Upper lobe of left lung (tissue), 6 donors: ENCODE measurements at regions not wholly inside any gene's neighbourhood (a gene's known extent, or its start where the extent isn't known, plus 50 kb on each side); places are given as distances from the start of the nearest gene placed in this dataset.
"Not testable (repeated sequence)": the region's sequence is repeated elsewhere in the genome, so short reads cannot be mapped to it uniquely, and the experiment has no call there.

Experiments
- ATAC-seq, 2 donors: fragments of 200-7000 bp; cut with Tn5 transposase; one replicate each; pipeline ENCODE4 v1.9.1; 2022; ENCODE audit warnings: mild to moderate bottlenecking in 2 of 2, moderate library complexity in 2 of 2; ENCODE audit not compliant: low FRiP score in 2 of 2
- DNase-seq, 2 donors: peaks; one replicate each; pipeline ENCODE4 v3.0.0-alpha.2; 2019 to 2020
- H3K27ac ChIP-seq, 4 donors: fragments of 200-600 bp; sonication (generic); one replicate each; pipeline ENCODE4 v1.5.1; 2016 to 2019
- H3K27me3 ChIP-seq, 4 donors: fragments of 200-600 bp; sonication (generic); one replicate each; pipeline ENCODE4 v1.5.1; 2017 to 2019
- H3K36me3 ChIP-seq, 4 donors: fragments of 200-600 bp; sonication (generic); one replicate each; pipeline ENCODE4 v1.5.1; 2016 to 2019
- H3K4me1 ChIP-seq, 4 donors: fragments of 200-600 bp; sonication (generic); one replicate each; pipeline ENCODE4 v1.5.1; 2018 to 2019
- H3K4me3 ChIP-seq, 4 donors: fragments of 200-600 bp; sonication (generic); one replicate each; pipeline ENCODE4 v1.5.1; 2017 to 2019; ENCODE audit warnings: mild to moderate bottlenecking in 2 of 4, moderate library complexity in 1 of 4
- H3K9me3 ChIP-seq, 4 donors: fragments of 200-600 bp; sonication (generic); one replicate each; pipeline ENCODE4 v1.5.1; 2018 to 2019
- EP300 ChIP-seq, 4 donors: sonication (generic); formaldehyde crosslinking; IDR thresholded peaks; one replicate each; pipeline ENCODE4 v1.5.1; 2017; ENCODE audit warnings: antibody characterized with exemption in 4 of 4, control low read depth in 2 of 4
- POLR2A ChIP-seq, 4 donors: fragments of 450-650 bp; IDR thresholded peaks; one replicate each; pipeline ENCODE4 v1.5.1; 2016 to 2017; ENCODE audit warnings: antibody characterized with exemption in 4 of 4, mild to moderate bottlenecking in 2 of 4
- POLR2AphosphoS5 ChIP-seq, 2 donors: sonication (generic); formaldehyde crosslinking; IDR thresholded peaks; one replicate each; pipeline ENCODE4 v1.5.1; 2017; ENCODE audit warnings: antibody characterized with exemption in 2 of 2
- WGBS, 2 donors: methylation state at CpG; one replicate each; pipeline ENCODE4 v1.1.5; 2017 to 2018; 5-methylcytosine and 5-hydroxymethylcytosine counted together
- TF ChIP-seq, protein P1 (sequence below), 6 experiments: fragments of 450-650 bp in 4 of 6; fragments of 200-600 bp in 2 of 6; sonication (generic) in 2 of 6; IDR thresholded peaks; one replicate each; pipeline ENCODE4 v1.5.1; 2016 to 2019; ENCODE audit warnings: antibody characterized with exemption in 6 of 6
- donor health status: DM: no; HTN: no; CAD: no; lungs with moderate emphysema.
- donor health status: DM: no; HTN: yes; CAD: no; lungs with severe emphysema.

DNA sequence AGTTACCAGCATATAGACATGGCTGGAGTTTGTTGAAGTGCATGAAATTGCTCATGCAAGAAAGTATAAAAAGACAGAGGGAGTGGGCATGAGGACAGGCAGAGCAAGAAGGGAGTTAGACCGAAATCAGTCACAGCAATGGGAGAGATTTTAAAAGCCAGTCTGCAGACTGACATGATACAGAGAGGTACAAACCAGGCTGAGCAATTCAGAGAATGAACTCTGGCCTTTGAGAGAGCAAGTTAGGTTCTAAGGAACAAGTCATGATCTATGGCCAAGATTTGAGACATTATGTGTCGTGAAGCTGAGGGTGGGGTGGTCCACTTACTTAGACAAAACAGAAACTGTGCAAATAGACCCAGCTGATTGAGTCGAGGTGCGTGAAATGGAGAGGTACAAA lies 93.4 kb upstream of the TSC22D1 start:
- no peak overlapping the region for H3K4me3 ChIP-seq
- peaks cover 0 to 3% (median 0%) of the 10 kb centered on the region in 4 donors for H3K4me1 ChIP-seq
- WGBS, 2 donors, result 86 to 96% methylated on average over 4 of the region's 4 CpGs
- no peak for ATAC-seq
- no peak for DNase-seq
- H3K27ac ChIP-seq, result no peak overlapping the region
- no peaks in the 10 kb centered on the region for H3K27me3 ChIP-seq
- no peaks in the 10 kb centered on the region for H3K9me3 ChIP-seq
- H3K36me3 ChIP-seq, result no peaks in the 10 kb centered on the region
- TF ChIP-seq POLR2A (IDR thresholded peaks at IDR 0.05), result no peak
- TF ChIP-seq POLR2AphosphoS5 (IDR thresholded peaks at IDR 0.05), result no peak
- TF ChIP-seq, protein P1, sequence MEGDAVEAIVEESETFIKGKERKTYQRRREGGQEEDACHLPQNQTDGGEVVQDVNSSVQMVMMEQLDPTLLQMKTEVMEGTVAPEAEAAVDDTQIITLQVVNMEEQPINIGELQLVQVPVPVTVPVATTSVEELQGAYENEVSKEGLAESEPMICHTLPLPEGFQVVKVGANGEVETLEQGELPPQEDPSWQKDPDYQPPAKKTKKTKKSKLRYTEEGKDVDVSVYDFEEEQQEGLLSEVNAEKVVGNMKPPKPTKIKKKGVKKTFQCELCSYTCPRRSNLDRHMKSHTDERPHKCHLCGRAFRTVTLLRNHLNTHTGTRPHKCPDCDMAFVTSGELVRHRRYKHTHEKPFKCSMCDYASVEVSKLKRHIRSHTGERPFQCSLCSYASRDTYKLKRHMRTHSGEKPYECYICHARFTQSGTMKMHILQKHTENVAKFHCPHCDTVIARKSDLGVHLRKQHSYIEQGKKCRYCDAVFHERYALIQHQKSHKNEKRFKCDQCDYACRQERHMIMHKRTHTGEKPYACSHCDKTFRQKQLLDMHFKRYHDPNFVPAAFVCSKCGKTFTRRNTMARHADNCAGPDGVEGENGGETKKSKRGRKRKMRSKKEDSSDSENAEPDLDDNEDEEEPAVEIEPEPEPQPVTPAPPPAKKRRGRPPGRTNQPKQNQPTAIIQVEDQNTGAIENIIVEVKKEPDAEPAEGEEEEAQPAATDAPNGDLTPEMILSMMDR (IDR thresholded peaks at IDR 0.05), result no peak
- no peak for TF ChIP-seq EP300 (IDR thresholded peaks at IDR 0.05)

DNA sequence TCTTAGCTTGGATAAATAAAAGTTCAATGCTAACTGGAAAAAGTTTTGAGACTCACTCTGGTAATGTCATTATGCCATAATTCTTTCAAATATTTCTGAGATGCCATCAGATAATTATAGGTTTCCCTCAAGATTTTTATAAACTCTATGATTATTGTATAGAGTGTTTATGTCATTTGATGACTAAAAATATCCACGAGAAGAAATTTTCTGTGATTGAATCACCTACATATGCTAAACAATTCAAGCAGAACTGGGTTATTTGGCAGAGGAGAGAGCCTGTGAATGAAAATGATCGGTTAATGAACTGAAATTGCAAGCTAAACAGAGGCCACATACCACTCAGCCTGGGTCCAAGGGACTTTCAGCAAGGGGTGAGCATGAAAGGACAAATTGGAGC lies 92.6 kb upstream of the TSC22D1 start:
- TF ChIP-seq, protein P1 (IDR thresholded peaks at IDR 0.05), result no peak
- TF ChIP-seq EP300 (IDR thresholded peaks at IDR 0.05) (no peak), POLR2A (IDR thresholded peaks at IDR 0.05) (no peak), POLR2AphosphoS5 (IDR thresholded peaks at IDR 0.05) (no peak)
- 56 to 60% methylated on average over 2 of the region's 2 CpGs for WGBS, 2 donors
- no peak overlapping the region for H3K4me3 ChIP-seq
- H3K9me3 ChIP-seq, result no peaks in the 10 kb centered on the region
- H3K36me3 ChIP-seq, result no peaks in the 10 kb centered on the region
- no peak overlapping the region for H3K27ac ChIP-seq
- DNase-seq, result no peak
- H3K27me3 ChIP-seq, result no peaks in the 10 kb centered on the region
- no peak for ATAC-seq
- peaks cover 0 to 3% (median 0%) of the 10 kb centered on the region in 4 donors for H3K4me1 ChIP-seq

DNA sequence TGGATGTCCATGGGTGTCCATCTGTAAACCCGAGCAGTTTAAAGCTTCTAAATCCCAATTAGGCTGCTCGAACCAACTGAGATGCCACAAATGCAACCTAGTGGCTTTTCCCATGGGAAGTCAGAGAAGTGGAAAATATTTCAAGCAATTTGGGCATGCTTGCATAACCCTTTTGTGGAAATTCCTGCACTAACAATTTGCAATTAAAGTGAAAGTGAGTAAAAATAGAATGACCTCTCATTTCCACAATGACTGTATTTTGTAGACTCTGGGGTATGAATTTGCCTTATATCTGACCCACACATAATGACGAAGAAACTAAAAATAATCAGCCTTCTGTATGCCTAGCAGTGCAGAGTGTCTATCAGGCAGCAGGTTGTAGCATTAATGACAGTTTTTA lies 91.8 kb upstream of the TSC22D1 start:
- no peak for ATAC-seq
- no peak overlapping the region for H3K4me3 ChIP-seq
- no peaks in the 10 kb centered on the region for H3K9me3 ChIP-seq
- H3K4me1 ChIP-seq, result peaks cover 0 to 3% (median 0%) of the 10 kb centered on the region in 4 donors
- no peaks in the 10 kb centered on the region for H3K27me3 ChIP-seq
- no peaks in the 10 kb centered on the region for H3K36me3 ChIP-seq
- no peak for DNase-seq
- WGBS, 2 donors, result 80 to 82% methylated on average over 3 of the region's 3 CpGs
- no peak overlapping the region for H3K27ac ChIP-seq
- no peak for TF ChIP-seq POLR2AphosphoS5 (IDR thresholded peaks at IDR 0.05)
- TF ChIP-seq POLR2A (IDR thresholded peaks at IDR 0.05), result no peak
- TF ChIP-seq, protein P1 (IDR thresholded peaks at IDR 0.05), result no peak
- TF ChIP-seq EP300 (IDR thresholded peaks at IDR 0.05), result no peak

DNA sequence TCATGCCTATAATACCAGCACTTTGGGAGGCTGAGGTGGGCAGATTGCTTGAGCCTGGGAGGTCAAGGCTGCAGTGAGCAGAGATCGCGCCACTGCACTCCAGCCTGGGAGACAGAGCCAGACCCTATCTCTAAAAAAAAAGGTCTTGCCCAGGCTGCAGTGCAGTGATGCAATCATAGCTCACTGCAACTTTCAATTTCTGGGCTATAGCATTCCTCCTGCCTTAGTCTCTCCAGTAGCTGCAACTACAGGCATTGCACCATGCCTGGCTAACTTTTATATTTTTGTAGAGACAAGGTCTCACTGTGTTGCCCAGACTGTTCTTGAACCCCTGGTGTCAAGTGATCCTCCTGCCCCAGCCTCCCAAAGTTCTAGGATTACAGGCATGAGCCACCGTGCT lies 90.4 kb upstream of the TSC22D1 start:
- not testable (repeated sequence) for ATAC-seq, H3K4me3 ChIP-seq, H3K36me3 ChIP-seq, H3K27ac ChIP-seq, H3K9me3 ChIP-seq, H3K4me1 ChIP-seq, DNase-seq, H3K27me3 ChIP-seq
- WGBS, 2 donors, result 87 to 98% methylated on average over 3 of the region's 3 CpGs

DNA sequence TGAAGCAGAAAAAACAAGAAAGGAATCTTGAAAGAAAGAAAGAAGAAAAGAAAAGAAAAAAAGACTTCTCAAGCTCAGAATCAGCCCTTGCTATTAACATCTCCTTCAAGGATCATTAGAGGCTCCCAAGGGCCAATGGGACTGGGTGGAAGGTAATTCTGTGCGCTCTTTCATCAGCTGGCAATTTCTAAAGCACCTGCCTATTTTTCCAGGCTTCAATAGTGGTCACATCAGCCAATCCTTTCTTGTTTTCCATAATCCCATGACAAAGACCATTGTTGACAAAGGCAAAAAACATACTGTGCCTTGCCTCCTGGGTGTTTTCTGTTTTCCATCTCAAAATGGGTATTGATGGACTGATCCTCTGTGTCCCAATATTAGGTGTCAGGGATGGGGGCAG lies 88.2 kb upstream of the TSC22D1 start:
- ATAC-seq, result no peak
- no peaks in the 10 kb centered on the region for H3K27me3 ChIP-seq
- TF ChIP-seq POLR2A (IDR thresholded peaks at IDR 0.05) (no peak), POLR2AphosphoS5 (IDR thresholded peaks at IDR 0.05) (no peak), EP300 (IDR thresholded peaks at IDR 0.05) (no peak)
- TF ChIP-seq, protein P1 (IDR thresholded peaks at IDR 0.05), result no peak

More for the DNA sequence above, 88.2 kb upstream of the TSC22D1 start:
- Histone ChIP-seq H3K27ac (no peak overlapping the region), H3K9me3 (no peaks in the 10 kb centered on the region), H3K4me3 (no peak overlapping the region), H3K36me3 (no peaks in the 10 kb centered on the region), H3K4me1 (peaks cover 0 to 3% (median 0%) of the 10 kb centered on the region in 4 donors)
- 96% methylated on average over 1 of the region's 1 CpG for WGBS, 2 donors
- DNase-seq, result no peak
